Neural crest cell (in vitro differentiated cells): ENCODE measurements at regions not wholly inside any gene's neighbourhood (a gene's known extent, or its start where the extent isn't known, plus 50 kb on each side); places are given as distances from the start of the nearest gene placed in this dataset.

Experiments
- DNase-seq: peaks from one replicate; pipeline ENCODE4 v3.0.0; 2021; ENCODE audit warnings: low read depth, mixed read lengths, low spot score
- H3K27ac Mint-ChIP-seq: one replicate; pipeline ENCODE4 v1.8.0; 2021; ENCODE audit warnings: mild to moderate bottlenecking, mixed read lengths; ENCODE audit not compliant: unreplicated experiment
- H3K27me3 Mint-ChIP-seq: 2 replicates; pipeline ENCODE4 v1.8.0; 2021; ENCODE audit warnings: low read depth, mild to moderate bottlenecking, mixed read lengths
- H3K36me3 Mint-ChIP-seq: 2 replicates; pipeline ENCODE4 v1.8.0; 2021; ENCODE audit warnings: low read depth, mild to moderate bottlenecking, mixed read lengths
- H3K4me1 Mint-ChIP-seq: 2 replicates; pipeline ENCODE4 v1.8.0; 2021; ENCODE audit warnings: mixed read lengths
- H3K4me3 Mint-ChIP-seq: one replicate; pipeline ENCODE4 v1.8.0; 2021; ENCODE audit warnings: mild to moderate bottlenecking, mixed read lengths
- H3K9me3 Mint-ChIP-seq: 2 replicates; pipeline ENCODE4 v1.8.0; 2021; ENCODE audit warnings: mixed read lengths
- CTCF ChIP-seq: fragments of 200-600 bp; sonication (generic); conservative IDR thresholded peaks from 2 replicates; pipeline ENCODE4 v1.5.0; 2021; ENCODE audit warnings: antibody characterized with exemption, mild to moderate bottlenecking

GRCh38 chr12:130079279-130079678, 83.0 kb upstream of the FZD10 start:
- no peaks in the 10 kb centered on the region for H3K9me3 Mint-ChIP-seq
- no peak overlapping the region for H3K27ac Mint-ChIP-seq
- DNase-seq = no peak
- H3K36me3 Mint-ChIP-seq = no peaks in the 10 kb centered on the region
- peaks cover 29% of the 10 kb centered on the region for H3K4me1 Mint-ChIP-seq
- TF ChIP-seq CTCF = no peak
- H3K27me3 Mint-ChIP-seq = no peaks in the 10 kb centered on the region
- H3K4me3 Mint-ChIP-seq = no peak overlapping the region

GRCh38 chr12:130080205-130080604, 82.1 kb upstream of the FZD10 start:
- no peak overlapping the region for H3K4me3 Mint-ChIP-seq
- no peaks in the 10 kb centered on the region for H3K27me3 Mint-ChIP-seq

GRCh38 chr12:130081117-130081805, 81.0 kb upstream of the FZD10 start:
- Mint-ChIP-seq H3K9me3 (no peaks in the 10 kb centered on the region), H3K36me3 (no peaks in the 10 kb centered on the region), H3K4me1 (peaks cover 42% of the 10 kb centered on the region), H3K27ac (no peak overlapping the region), H3K4me3 (no peak overlapping the region), H3K27me3 (no peaks in the 10 kb centered on the region)
- TF ChIP-seq CTCF = no peak
- DNase-seq = no peak

More at GRCh38 chr12:130080205-130080604, 82.1 kb upstream of the FZD10 start:
- no peak for DNase-seq
- Mint-ChIP-seq H3K27ac (no peak overlapping the region), H3K9me3 (no peaks in the 10 kb centered on the region), H3K4me1 (peaks cover 35% of the 10 kb centered on the region), H3K36me3 (no peaks in the 10 kb centered on the region)
- TF ChIP-seq CTCF = no peak

GRCh38 chr12:130083002-130083401, 79.3 kb upstream of the FZD10 start:
- Mint-ChIP-seq H3K27me3 (no peaks in the 10 kb centered on the region), H3K27ac (no peak overlapping the region), H3K36me3 (no peaks in the 10 kb centered on the region), H3K4me1 (peaks cover 42% of the 10 kb centered on the region), H3K9me3 (no peaks in the 10 kb centered on the region), H3K4me3 (no peak overlapping the region)
- TF ChIP-seq CTCF = no peak
- DNase-seq = no peak

GRCh38 chr12:130083734-130084133, 78.5 kb upstream of the FZD10 start:
- Mint-ChIP-seq H3K27ac (peak overlapping the region; percentile 12), H3K36me3 (no peaks in the 10 kb centered on the region), H3K9me3 (no peaks in the 10 kb centered on the region)

More at GRCh38 chr12:130083734-130084133, 78.5 kb upstream of the FZD10 start:
- Mint-ChIP-seq H3K4me1 (peaks cover 50% of the 10 kb centered on the region), H3K4me3 (no peak overlapping the region), H3K27me3 (no peaks in the 10 kb centered on the region)
- no peak for DNase-seq
- TF ChIP-seq CTCF = no peak
